AG08395 (cell line): ENCODE measurements at regions not wholly inside any gene's neighbourhood (a gene's known extent, or its start where the extent isn't known, plus 50 kb on each side); places are given as distances from the start of the nearest gene placed in this dataset.
"Not testable (repeated sequence)": the region's sequence is repeated elsewhere in the genome, so short reads cannot be mapped to it uniquely, and the experiment has no call there.

Source experiments
- DNase-seq: peaks from one replicate; pipeline ENCODE4 v3.0.0; 2012; ENCODE audit warnings: mixed read lengths, low spot score

DNA sequence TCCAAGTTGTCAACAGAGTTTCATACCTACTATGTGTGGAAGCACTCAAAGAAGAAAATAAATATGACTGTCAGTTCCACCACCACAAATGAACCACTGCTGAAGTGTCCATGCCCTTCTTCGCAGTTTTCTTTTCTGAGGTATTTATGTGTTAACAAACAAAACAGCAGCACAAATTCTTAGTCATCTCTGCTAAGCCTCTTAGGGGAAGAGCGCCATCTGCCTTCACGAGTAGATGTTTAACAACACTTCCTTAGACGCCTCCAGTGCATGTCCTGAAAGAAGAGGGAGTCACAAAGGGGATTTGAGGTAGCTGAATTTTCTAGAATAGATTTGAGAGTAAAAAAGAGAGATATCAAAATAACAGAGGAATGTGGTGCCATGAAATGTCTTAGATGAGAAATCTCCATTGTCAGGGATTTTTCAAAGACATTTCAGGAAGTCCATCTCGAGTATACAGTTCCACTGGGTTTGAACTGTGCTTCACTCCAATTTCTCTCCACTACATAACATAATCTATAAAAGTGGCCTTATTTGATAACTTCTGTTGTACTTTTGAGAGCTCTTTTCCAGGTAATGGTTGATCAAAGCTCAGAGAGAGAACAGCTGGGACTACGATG lies 775.3 kb upstream of the POM121L12 start:
- no peak for DNase-seq

GRCh38 chr7:52257890-52258289 lies 777.5 kb upstream of the POM121L12 start:
- DNase-seq = no peak

DNA sequence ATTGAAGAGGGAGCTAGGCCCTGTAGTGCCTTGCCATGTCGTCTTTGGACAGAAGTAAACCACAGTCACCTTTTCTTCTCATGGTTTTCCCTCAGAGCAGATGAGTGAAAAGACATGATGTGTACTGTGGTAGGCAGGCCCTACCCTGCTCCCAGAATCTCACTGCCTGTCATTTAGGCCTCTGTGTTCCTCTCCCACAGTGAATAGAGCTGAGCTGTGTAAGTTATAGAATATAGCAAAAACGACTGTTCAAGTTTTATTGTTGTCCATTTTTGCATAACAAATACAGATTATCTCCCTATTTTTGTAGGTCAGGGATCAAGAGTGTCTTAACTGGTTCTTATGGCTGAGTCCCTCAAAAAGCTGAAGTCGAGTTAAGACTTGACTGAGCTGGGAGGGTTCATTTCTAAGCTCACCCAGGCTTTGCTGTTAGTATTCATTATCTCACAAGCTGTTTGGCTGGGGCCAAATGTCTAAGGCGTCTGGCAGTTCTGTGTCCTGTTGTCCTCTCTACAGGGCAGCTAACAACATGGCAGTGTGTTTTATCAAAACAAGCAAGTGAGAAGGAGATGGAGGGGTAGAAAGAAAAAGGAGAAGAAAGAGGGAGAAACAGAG lies 780.9 kb upstream of the POM121L12 start:
- no peak for DNase-seq

DNA sequence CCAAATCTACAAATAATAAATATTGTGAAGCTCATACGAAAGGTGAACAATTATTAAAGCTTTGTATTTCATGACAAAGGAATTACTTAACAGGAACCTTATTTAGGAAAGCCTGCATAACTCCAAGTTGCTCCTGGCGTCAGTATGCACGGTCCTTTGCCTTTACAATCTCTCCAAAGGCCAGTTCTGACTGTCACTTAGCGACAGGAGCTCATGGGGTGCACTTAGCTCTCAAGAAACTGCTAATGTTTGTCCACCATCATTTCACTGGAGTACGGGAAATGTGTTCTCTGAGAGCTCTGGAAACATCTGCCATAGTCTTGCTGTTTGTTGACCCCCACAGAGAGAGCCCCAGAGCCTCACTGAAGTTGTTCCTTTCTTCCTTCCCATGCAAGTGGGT lies 781.5 kb upstream of the POM121L12 start:
- no peak for DNase-seq

- DNase-seq = no peak
These were observed 785.7 kb upstream of the POM121L12 start for GRCh38 chr7:52249741-52250140.

DNA sequence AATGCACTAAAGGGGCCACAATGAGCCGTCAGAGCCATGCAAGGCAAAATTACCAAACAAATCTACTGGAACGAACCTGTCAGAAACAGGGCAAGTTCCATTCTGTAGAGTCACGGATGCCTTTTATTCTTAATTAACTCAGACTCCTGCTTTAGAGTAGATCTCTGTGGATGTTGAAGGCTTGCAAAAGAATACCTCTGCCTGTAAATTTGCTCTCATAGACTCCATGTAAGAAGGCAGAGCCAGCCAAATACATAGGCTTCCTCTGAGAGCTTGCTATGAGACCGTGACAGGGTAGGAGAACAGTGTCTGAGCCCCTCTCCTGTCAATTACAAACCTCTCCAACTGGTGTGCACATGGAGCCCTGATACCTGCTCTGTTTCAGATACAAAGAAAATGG lies 787.9 kb upstream of the POM121L12 start:
- DNase-seq = no peak

GRCh38 chr7:52243685-52244084 lies 791.7 kb upstream of the POM121L12 start:
- no peak for DNase-seq

DNA sequence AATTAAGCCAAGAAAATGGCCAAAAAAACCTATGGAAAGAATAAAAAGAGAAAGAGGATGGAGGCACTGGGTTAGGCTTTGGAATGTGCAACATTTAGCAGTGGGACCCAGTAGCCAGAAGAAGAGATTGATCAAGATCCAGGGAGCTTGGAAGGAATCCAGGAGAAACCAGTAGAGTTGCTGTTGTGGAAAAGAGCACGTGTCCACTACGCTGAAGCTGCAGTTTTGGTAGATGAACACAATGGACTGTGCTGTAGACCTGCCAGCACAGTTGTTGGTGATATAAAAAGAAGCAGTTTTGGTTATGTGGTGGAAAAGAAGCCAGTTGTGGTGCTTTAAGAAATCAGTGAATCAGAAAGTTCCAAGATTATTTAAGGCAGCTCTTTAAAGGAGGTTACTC lies 802.2 kb upstream of the POM121L12 start:
- no peak for DNase-seq

DNA sequence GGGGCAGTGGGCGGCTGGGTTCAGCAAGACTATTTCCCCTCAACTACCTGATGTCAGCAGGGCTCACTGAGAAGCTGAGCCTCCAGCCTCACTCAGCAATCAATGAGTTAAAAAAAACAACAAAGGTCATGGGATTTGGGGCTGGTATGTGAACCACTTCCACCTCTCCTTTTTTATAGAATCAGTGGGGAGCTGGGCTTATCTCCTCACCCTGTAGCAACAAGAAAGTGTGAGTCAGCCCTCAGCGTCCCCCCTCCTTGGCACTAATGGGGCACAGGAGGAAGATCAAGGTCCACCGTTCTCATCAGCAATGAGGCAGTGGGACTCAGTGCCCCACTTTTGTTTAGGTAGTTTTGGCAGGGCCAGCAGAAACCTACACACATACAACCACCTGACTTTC lies 823.5 kb upstream of the POM121L12 start:
- DNase-seq = no peak

- DNase-seq = no peak
These were observed 825.8 kb upstream of the POM121L12 start for GRCh38 chr7:52209614-52210013.

GRCh38 chr7:52197221-52197620 lies 838.2 kb upstream of the POM121L12 start:
- DNase-seq = no peak

- no peak for DNase-seq
These were observed 839.8 kb upstream of the POM121L12 start for GRCh38 chr7:52195664-52196063.

- no peak for DNase-seq
These were observed 846.2 kb upstream of the POM121L12 start for GRCh38 chr7:52189153-52189778.

DNA sequence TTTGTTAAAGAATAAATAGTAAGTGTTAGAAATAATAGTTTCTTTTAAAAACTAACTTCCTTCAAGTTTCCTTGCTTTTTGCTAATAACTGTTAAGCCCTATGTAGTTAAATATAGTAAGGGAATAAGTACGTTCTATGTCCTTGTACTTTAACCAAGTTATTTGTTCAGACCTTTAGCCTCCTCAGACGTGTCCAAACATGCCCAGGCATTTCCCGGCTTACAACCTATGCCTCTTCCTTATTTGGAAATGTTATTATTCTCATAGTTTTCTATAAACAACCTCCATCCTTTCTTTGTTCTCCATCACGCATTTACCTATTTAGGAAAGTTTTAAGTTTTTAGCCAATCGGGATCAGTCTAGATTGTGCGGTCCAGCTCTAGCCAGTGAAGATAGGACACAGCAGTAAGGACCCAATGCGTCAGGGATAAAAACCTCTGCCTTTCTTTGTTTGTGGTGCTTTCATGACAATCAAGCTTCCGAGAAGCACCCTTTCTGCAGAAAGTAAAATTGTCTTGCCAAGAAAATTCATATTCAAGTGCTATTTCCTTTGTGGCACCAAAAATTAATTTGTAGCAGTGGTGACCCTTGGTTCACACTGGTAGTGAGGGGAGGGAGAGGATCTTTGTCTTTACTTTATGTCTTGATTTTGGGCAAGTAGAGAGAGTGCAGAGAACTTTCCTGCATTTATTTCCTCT lies 851.3 kb upstream of the POM121L12 start:
- no peak for DNase-seq

GRCh38 chr7:52179934-52180333 lies 855.5 kb upstream of the POM121L12 start:
- DNase-seq = no peak

DNA sequence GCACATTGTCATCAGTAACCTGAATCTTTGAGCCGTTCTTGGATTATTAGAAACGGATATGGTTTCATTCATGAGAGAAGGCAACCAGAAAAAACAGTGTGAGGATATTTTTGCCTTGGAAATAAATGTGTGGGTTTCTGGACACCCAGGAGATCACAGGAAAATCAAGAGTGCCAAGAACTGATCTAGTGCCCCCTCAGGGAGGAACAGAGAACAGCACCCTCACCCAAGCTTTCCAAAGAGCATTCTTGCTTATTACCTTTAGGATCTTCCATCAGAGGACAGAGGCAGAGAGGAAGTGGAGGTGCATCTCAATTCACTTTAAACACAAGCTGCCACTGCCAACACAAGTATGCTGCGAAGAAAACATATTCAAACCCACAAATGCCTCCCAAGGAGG lies 851.5 kb upstream of the COBL start:
- DNase-seq = no peak

DNA sequence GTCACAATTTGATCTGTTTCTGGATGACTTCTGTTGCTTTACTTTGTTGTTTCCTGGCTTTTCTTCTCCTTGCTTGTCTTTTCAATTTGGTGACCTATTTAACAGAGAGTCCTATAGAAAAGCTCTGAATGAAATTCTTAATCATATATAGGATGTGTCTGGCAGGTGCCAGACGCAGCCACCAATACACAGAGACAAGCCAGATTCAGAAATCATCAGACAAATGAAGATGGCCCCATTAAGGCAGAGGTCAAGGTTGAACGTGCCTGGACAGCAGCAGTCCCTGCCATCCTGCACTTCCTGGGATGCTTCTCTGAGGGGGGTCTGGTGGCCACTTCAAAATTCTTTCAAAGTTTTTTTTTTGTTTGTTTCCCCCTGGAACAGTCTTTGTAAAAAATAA lies 846.7 kb upstream of the COBL start:
- DNase-seq = no peak

DNA sequence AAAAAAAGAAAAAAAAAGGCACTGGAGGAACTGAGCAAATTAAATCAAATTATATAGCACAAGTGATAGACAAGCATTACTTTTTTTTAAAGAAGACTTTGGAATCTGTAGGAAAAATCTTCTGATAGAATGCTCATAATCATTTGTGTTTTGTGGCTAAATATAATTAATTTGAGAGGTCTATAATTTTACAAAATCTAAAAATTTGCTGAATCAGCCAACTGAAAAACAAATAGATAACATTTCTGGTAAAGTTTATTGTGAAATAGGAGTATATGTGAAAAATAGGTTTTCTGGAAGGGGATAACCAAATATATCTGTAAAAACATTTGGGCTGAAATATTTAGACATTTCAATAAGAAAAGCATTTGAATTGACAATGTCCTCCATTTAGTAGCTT lies 844.9 kb upstream of the COBL start:
- DNase-seq = no peak

- DNase-seq = not testable (repeated sequence)
These were observed 842.8 kb upstream of the COBL start for GRCh38 chr7:52159421-52159820.

- no peak for DNase-seq
These were observed 837.8 kb upstream of the COBL start for GRCh38 chr7:52154382-52154781.

- no peak for DNase-seq
These were observed 835.0 kb upstream of the COBL start for GRCh38 chr7:52151559-52151958.

DNA sequence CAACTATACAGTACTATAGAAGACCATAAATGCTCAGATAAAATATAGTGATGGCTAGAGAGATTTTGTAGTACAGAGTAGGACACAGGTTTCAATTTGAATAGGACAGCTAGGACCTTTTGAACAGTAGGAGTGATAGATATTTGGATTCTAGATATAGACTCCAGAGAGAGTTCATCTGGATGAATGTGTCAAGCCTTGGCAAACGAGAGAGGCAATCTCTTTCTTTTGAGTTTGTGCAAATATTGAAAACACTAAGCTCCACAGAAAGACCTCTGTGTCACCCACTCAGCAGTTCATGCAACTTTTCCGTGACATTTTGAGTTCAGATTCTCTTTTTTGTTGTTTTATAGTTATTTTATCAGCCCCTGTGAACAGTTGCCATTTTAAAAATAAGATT lies 834.3 kb upstream of the COBL start:
- no peak for DNase-seq
